CD14-positive monocyte (primary cell): ENCODE measurements at regions not wholly inside any gene's neighbourhood (a gene's known extent, or its start where the extent isn't known, plus 50 kb on each side); places are given as distances from the start of the nearest gene placed in this dataset.

Experiments used
- DNase-seq, 3 donors: peaks; one replicate each; pipeline ENCODE4 v3.0.0-alpha.2; 2011 to 2022
- H2AFZ ChIP-seq: 2 replicates; pipeline ENCODE4 v1.6.0; 2012; ENCODE audit warnings: mild to moderate bottlenecking, low read depth, low read length, inconsistent platforms; ENCODE audit not compliant: insufficient read depth, poor library complexity, severe bottlenecking
- H3K27ac ChIP-seq, 2 donors: 1 replicate in 1 of 2; 2 replicates in 1 of 2; pipeline ENCODE4 v1.5.1; 2012 to 2013; ENCODE audit warnings: low read length in 2 of 2, control low read depth in 1 of 2, inconsistent platforms in 1 of 2, low read depth in 1 of 2, mild to moderate bottlenecking in 1 of 2
- H3K27me3 ChIP-seq, 2 donors: one replicate each; pipeline versions ENCODE4 v1.6.0 to v1.6.1; 2011 to 2013; ENCODE audit warnings: low read length in 2 of 2; ENCODE audit not compliant: control insufficient read depth in 2 of 2, insufficient read depth in 2 of 2
- H3K36me3 ChIP-seq, 2 donors: replicated peaks in 1 of 2; 1 replicate in 1 of 2; 2 replicates in 1 of 2; pipeline versions ENCODE4 v1.5.1 to v1.6.1; 2012 to 2013; ENCODE audit warnings: low read length in 2 of 2, control low read depth in 1 of 2, inconsistent platforms in 1 of 2, mild to moderate bottlenecking in 1 of 2; ENCODE audit not compliant: insufficient read depth in 2 of 2, control insufficient read depth in 1 of 2
- H3K4me1 ChIP-seq, 2 donors: 1 replicate in 1 of 2; 2 replicates in 1 of 2; pipeline versions ENCODE4 v1.5.1 to v1.6.1; 2012 to 2013; ENCODE audit warnings: low read length in 2 of 2, control low read depth in 1 of 2, inconsistent platforms in 1 of 2, mild to moderate bottlenecking in 1 of 2, moderate library complexity in 1 of 2; ENCODE audit not compliant: insufficient read depth in 2 of 2, control insufficient read depth in 1 of 2
- H3K4me2 ChIP-seq: replicated peaks from 2 replicates; pipeline ENCODE3; 2012; ENCODE audit warnings: low read length, moderate library complexity, mild to moderate bottlenecking; ENCODE audit not compliant: poor library complexity, severe bottlenecking; ENCODE audit errors: extremely low read depth
- H3K4me3 ChIP-seq, 3 experiments: fragments of 200-600 bp in 1 of 3; sonication (generic) in 1 of 3; replicated peaks in 1 of 3; 1 replicate in 2 of 3; 2 replicates in 1 of 3; pipeline ENCODE4 v1.5.1; 2011 to 2013; ENCODE audit warnings: low read length in 3 of 3, mild to moderate bottlenecking in 3 of 3, control low read depth in 2 of 3, low read depth in 2 of 3, inconsistent platforms in 1 of 3, moderate library complexity in 1 of 3
- H3K79me2 ChIP-seq: 2 replicates; pipeline ENCODE4 v1.6.0; 2012; ENCODE audit warnings: mild to moderate bottlenecking, control low read depth, inconsistent platforms, low read length, moderate library complexity; ENCODE audit not compliant: insufficient read depth
- H3K9ac ChIP-seq: 2 replicates; pipeline ENCODE4 v1.6.0; 2017; ENCODE audit warnings: low read length, mild to moderate bottlenecking; ENCODE audit not compliant: insufficient read depth, poor library complexity, severe bottlenecking
- H3K9me3 ChIP-seq, 2 donors: replicated peaks in 1 of 2; 1 replicate in 1 of 2; 2 replicates in 1 of 2; pipeline versions ENCODE4 v1.5.1 to v1.6.1; 2012 to 2013; ENCODE audit warnings: low read length in 2 of 2, control low read depth in 1 of 2; ENCODE audit not compliant: control insufficient read depth in 1 of 2, insufficient read depth in 1 of 2
- H4K20me1 ChIP-seq: 2 replicates; pipeline ENCODE4 v1.6.0; 2012; ENCODE audit warnings: mild to moderate bottlenecking, low read length, control low read depth, moderate library complexity; ENCODE audit not compliant: insufficient read depth
- H3K27ac Mint-ChIP-seq, 7 donors: one replicate each; pipeline ENCODE4 v1.8.0; 2020; ENCODE audit warnings: mild to moderate bottlenecking in 7 of 7, mixed read lengths in 7 of 7, moderate library complexity in 6 of 7, inconsistent platforms in 2 of 7
- H3K27me3 Mint-ChIP-seq, 3 donors: one replicate each; pipeline ENCODE4 v1.8.0; 2021 to 2022; ENCODE audit warnings: low read depth in 3 of 3, mild to moderate bottlenecking in 3 of 3, mixed read lengths in 3 of 3, moderate library complexity in 3 of 3, inconsistent platforms in 1 of 3
- H3K36me3 Mint-ChIP-seq, 2 donors: one replicate each; pipeline ENCODE4 v1.8.0; 2020; ENCODE audit warnings: mixed read lengths in 2 of 2, inconsistent platforms in 1 of 2, mild to moderate bottlenecking in 1 of 2
- H3K4me1 Mint-ChIP-seq: one replicate; pipeline ENCODE4 v1.8.0; 2020; ENCODE audit warnings: mild to moderate bottlenecking, mixed read lengths
- H3K4me3 Mint-ChIP-seq, 2 donors: one replicate each; pipeline ENCODE4 v1.8.0; 2020; ENCODE audit warnings: mild to moderate bottlenecking in 2 of 2, mixed read lengths in 2 of 2, moderate library complexity in 1 of 2
- H3K9me3 Mint-ChIP-seq, 7 donors: one replicate each; pipeline ENCODE4 v1.8.0; 2020 to 2022; ENCODE audit warnings: mixed read lengths in 7 of 7, mild to moderate bottlenecking in 6 of 7, moderate library complexity in 6 of 7, inconsistent platforms in 2 of 7
- WGBS: methylation state at CpG from one replicate; pipeline ENCODE4 v1.1.5; 2013; ENCODE audit warnings: missing lambda C conversion rate; ENCODE audit not compliant: insufficient coverage; 5-methylcytosine and 5-hydroxymethylcytosine counted together
- intact Hi-C, 2 donors: fragments of 100-400 bp; cut with micrococcal nuclease; formaldehyde crosslinking; loops; one replicate each; pipeline versions ENCODE4 v1.15.0 to v1.15.1; 2023
- TF ChIP-seq, protein P1 (sequence below): fragments of 200-600 bp; IDR thresholded peaks from one replicate; pipeline ENCODE4 v1.8.0; 2022; ENCODE audit warnings: antibody characterized with exemption, mild to moderate bottlenecking

- Mint-ChIP-seq H3K4me3 (no peak overlapping the region), H3K36me3 (no peaks in the 10 kb centered on the region), H3K4me1 (no peaks in the 10 kb centered on the region), H3K27ac (no peak overlapping the region), H3K9me3 (peaks cover 36 to 59% (median 48%) of the 10 kb centered on the region in 7 donors), H3K27me3 (peaks cover 0 to 2% (median 0%) of the 10 kb centered on the region in 3 donors)
- H3K27ac ChIP-seq, result no peak overlapping the region
- no peak overlapping the region for H3K4me3 ChIP-seq
- no peaks in the 10 kb centered on the region for H4K20me1 ChIP-seq
- intact Hi-C loops, result no loop called here
- no peaks in the 10 kb centered on the region for H3K36me3 ChIP-seq
- no peaks in the 10 kb centered on the region for H3K27me3 ChIP-seq
- H3K79me2 ChIP-seq, result no peaks in the 10 kb centered on the region
- H2AFZ ChIP-seq, result no peak overlapping the region
- 100% methylated on average over 8 of the region's 11 CpGs for WGBS
- TF ChIP-seq, protein P1, sequence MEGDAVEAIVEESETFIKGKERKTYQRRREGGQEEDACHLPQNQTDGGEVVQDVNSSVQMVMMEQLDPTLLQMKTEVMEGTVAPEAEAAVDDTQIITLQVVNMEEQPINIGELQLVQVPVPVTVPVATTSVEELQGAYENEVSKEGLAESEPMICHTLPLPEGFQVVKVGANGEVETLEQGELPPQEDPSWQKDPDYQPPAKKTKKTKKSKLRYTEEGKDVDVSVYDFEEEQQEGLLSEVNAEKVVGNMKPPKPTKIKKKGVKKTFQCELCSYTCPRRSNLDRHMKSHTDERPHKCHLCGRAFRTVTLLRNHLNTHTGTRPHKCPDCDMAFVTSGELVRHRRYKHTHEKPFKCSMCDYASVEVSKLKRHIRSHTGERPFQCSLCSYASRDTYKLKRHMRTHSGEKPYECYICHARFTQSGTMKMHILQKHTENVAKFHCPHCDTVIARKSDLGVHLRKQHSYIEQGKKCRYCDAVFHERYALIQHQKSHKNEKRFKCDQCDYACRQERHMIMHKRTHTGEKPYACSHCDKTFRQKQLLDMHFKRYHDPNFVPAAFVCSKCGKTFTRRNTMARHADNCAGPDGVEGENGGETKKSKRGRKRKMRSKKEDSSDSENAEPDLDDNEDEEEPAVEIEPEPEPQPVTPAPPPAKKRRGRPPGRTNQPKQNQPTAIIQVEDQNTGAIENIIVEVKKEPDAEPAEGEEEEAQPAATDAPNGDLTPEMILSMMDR, result no peak
- H3K9ac ChIP-seq, result no peak overlapping the region
- DNase-seq, result no peak
- no peaks in the 10 kb centered on the region for H3K4me1 ChIP-seq
- H3K4me2 ChIP-seq, result no peak overlapping the region
- peaks cover 58 to 78% of the 10 kb centered on the region in 2 donors for H3K9me3 ChIP-seq
Measured at GRCh38 chr10:130261766-130262165, 125.6 kb downstream of the GLRX3 start.

DNA sequence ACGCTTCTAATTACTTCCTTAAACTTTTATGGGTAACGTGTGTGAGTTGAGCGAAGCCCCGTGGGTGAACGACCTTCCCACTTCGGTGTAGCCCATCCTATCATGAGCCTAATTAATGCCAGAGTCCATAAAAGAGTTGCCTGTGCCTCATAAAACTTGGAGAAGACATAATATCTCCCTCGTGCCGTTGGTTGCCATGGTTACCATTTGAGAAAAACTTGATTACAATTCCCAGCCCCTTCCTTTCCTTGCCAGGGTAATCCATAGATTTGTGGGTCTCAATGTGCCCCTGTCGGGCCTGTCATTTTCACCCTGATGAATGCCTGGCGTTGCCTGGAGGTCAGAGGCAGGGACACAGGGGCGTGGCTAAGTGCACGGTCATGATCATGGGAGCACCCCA lies 127.1 kb downstream of the GLRX3 start:
- no peak overlapping the region for H3K9ac ChIP-seq
- H3K79me2 ChIP-seq, result no peaks in the 10 kb centered on the region
- Mint-ChIP-seq H3K4me3 (no peak overlapping the region), H3K9me3 (peaks cover 42 to 70% (median 60%) of the 10 kb centered on the region in 7 donors), H3K36me3 (no peaks in the 10 kb centered on the region), H3K27ac (no peak overlapping the region), H3K4me1 (no peaks in the 10 kb centered on the region), H3K27me3 (peaks cover 0 to 4% (median 0%) of the 10 kb centered on the region in 3 donors)
- H2AFZ ChIP-seq, result no peak overlapping the region
- H3K27ac ChIP-seq, result no peak overlapping the region
- TF ChIP-seq, protein P1, result no peak
- peaks cover 65 to 84% of the 10 kb centered on the region in 2 donors for H3K9me3 ChIP-seq
- no peaks in the 10 kb centered on the region for H3K36me3 ChIP-seq
- 89% methylated on average over 9 of the region's 12 CpGs for WGBS
- intact Hi-C loops, result no loop called here
- no peaks in the 10 kb centered on the region for H3K4me1 ChIP-seq
- H3K27me3 ChIP-seq, result no peaks in the 10 kb centered on the region
- no peak for DNase-seq
- no peak overlapping the region for H3K4me2 ChIP-seq
- no peaks in the 10 kb centered on the region for H4K20me1 ChIP-seq
- no peak overlapping the region for H3K4me3 ChIP-seq
